Activated naive CD4-positive, alpha-beta T cell treated with anti-CD3 and anti-CD28 coated beads, Interleukin-2, amount 50 U/mL, for 72 hours (primary cell): ENCODE measurements at regions not wholly inside any gene's neighbourhood (a gene's known extent, or its start where the extent isn't known, plus 50 kb on each side); places are given as distances from the start of the nearest gene placed in this dataset.
A peak's percentile ranks its signal among the peaks of the same experiment; 100 is the strongest.

ENCODE experiments used
- ATAC-seq, 2 donors: fragments of 150-1000 bp; cut with Tn5 transposase; 2 replicates each; pipeline ENCODE4 v1.10.0; 2021; ENCODE audit warnings: mild to moderate bottlenecking in 2 of 2, moderate library complexity in 2 of 2
- DNase-seq, 2 donors: peaks; one replicate each; pipeline ENCODE4 v3.0.0; 2021 to 2022; ENCODE audit warnings: low spot score in 2 of 2
- H3K27ac Mint-ChIP-seq, 2 donors: one replicate each; pipeline ENCODE4 v1.8.0; 2022; ENCODE audit warnings: mild to moderate bottlenecking in 2 of 2, mixed read lengths in 2 of 2
- H3K36me3 Mint-ChIP-seq, 2 donors: one replicate each; pipeline ENCODE4 v1.8.0; 2022; ENCODE audit warnings: mixed read lengths in 2 of 2
- H3K9me3 Mint-ChIP-seq, 2 donors: one replicate each; pipeline ENCODE4 v1.8.0; 2022; ENCODE audit warnings: mixed read lengths in 2 of 2

DNA sequence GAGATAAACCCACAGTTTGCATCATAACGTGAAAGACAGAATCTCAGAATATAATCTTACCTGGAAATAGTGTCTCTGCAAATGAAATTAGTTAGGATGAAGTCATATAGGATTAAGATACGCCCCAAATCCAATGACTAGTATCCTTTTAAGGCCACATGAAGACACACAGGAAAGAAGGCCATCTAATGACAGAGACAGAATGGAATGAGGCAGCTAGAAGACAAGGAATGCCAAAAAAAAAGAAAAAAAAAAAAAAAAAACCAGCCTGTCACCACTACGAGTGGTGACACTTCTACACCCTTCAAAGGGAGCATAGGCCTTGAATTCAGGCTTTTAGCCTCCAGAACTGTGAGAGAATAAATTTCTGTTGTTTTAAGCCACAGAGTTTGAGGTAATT lies 82.9 kb downstream of the HYCC1 start:
- ATAC-seq: no peak
- Mint-ChIP-seq H3K36me3 (peaks cover 0 to 6% of the 10 kb centered on the region in 2 donors), H3K27ac (no peak overlapping the region), H3K9me3 (no peaks in the 10 kb centered on the region)
- no peak for DNase-seq

DNA sequence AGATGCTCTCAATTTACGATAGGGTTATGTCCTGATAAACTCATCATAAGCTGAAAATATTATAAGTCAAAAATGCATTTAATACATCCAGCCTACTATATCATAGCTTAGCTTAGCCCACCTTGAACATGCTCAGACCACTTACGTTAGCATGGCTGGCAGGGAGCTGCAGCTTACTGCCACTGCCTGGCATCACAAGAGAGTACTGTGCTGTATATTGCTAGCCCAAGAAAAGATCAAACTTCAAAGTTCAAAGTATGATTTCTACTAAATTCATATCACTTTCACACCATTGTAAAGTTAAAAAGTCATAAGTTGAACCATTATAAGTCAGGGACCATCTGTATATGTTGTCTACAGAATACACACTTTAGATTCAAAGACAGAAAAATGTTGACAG lies 91.6 kb downstream of the HYCC1 start:
- no peak for ATAC-seq
- peaks cover 8 to 9% of the 10 kb centered on the region in 2 donors for H3K36me3 Mint-ChIP-seq

DNA sequence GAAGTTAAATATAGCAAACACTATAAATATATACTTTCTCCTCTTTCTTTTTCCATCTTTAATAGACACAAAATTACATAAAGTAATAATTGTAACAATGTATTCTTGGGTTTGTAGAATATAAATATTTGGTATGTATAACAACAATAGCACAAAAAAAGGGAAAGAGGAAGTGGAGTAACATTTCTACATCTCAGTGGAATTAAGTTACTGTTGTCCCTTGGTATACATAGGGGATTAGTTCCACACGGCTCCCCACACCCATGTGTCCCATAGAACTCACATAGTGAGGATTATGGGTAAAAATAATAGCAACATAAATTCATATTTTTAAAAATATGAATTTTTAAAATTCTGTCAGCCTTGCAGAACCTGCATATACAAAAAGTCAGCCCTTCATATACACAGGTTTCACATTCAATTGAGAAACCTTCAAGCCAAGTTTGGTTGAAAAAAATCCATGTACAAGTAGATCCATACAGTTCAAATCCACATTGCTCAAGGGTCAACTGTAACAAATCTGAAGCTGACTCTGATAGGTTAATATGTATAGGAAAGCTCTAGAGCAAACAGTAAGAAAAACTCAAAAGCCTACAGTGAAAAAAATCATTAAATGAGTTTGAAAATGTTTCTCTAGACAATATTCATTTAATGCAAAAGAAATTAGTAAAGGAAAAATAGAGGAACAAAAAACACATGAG lies 92.4 kb downstream of the HYCC1 start:
- H3K36me3 Mint-ChIP-seq: peaks cover 8 to 9% of the 10 kb centered on the region in 2 donors
- DNase-seq (no peak), ATAC-seq (no peak)
- H3K27ac Mint-ChIP-seq: no peak overlapping the region
- H3K9me3 Mint-ChIP-seq: peaks cover 5 to 18% of the 10 kb centered on the region in 2 donors

More for the DNA sequence above, 91.6 kb downstream of the HYCC1 start:
- Mint-ChIP-seq H3K27ac (no peak overlapping the region), H3K9me3 (peaks cover 5 to 18% of the 10 kb centered on the region in 2 donors)
- no peak for DNase-seq

DNA sequence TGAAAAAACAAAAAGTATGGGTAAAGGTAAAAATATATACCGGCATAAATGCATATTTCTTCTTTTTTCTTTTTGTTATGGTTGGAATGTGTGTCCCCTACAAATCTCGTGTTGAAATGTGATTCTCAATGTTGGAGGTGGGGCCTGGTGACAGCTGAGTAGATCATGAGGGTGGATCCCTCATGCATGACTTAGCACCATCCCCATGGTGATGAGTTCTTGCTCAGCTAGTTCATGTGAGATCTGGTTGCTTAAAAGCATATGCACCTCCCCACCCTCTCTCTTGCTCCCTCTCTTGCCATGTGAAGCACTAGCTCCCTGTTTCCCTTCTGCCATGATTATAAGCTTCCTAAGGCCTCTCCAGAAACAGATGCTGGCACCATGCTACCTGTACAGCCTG lies 93.3 kb downstream of the HYCC1 start:
- Mint-ChIP-seq H3K27ac (no peak overlapping the region), H3K9me3 (peaks cover 5 to 18% of the 10 kb centered on the region in 2 donors), H3K36me3 (peaks cover 8 to 9% of the 10 kb centered on the region in 2 donors)
- ATAC-seq (no peak), DNase-seq (no peak)

DNA sequence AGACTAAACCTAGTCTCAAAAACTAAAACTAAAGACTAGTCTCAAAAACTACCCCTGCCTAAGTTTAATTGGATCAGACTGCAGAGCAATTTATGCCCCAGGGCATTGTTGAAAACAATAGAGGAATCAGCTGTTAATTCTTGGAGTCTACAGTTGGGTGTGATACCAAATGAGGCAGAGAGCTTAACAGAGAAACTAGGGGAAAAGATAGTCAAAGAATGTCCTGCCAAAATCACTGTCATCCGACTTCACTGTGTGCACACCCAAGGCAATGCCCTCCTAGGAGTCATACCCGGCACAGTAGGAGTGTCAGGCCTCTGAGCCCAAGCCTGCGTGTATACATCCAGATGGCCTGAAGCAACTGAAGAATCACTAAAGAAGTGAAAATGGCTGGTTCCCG lies 90.5 kb upstream of the TOMM7 start:
- no peak overlapping the region for H3K27ac Mint-ChIP-seq
- H3K9me3 Mint-ChIP-seq: peaks cover 10 to 19% of the 10 kb centered on the region in 2 donors
- peaks cover 15 to 20% of the 10 kb centered on the region in 2 donors for H3K36me3 Mint-ChIP-seq
- no peak for ATAC-seq
- DNase-seq: no peak

DNA sequence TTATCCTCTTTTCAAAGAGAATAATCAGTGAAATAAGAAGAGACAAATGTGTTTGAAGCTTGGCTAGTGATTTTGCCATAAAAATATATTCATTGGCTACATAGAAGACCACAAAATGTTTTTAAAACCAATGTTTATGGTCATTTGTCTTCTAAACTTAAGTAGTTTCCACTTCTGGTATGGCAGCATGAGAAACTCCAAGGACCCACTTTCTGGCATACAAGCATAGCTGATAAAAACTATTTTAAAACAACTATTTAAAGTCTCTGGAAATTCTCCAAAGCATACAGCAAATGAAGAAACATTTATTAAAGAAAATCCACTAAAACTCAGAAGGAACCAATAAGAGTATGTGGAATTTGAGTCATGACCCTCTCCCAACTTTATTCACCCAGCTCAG lies 89.2 kb upstream of the TOMM7 start:
- Mint-ChIP-seq H3K9me3 (peaks cover 10 to 19% of the 10 kb centered on the region in 2 donors), H3K27ac (no peak overlapping the region), H3K36me3 (peaks cover 15 to 20% of the 10 kb centered on the region in 2 donors)
- ATAC-seq (no peak), DNase-seq (no peak)

DNA sequence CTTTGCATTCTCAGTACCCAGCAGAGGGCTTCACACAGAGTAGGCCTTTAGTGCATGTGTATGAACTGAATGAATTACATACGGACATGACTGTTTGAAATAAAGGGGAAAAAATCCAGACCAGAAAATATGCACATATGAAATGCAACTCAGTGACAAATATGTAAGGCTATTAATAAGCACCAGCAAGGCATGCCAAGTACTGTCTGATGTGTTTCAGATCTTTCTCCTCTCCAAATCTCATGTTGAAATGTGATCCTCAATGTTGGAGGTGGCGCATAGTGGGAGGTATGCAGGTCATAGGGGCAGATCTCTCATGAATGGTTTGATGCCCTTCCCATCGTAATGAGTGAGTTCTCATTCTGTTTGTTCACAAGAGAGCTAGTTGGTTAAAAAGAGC lies 87.3 kb upstream of the TOMM7 start:
- Mint-ChIP-seq H3K27ac (no peak overlapping the region), H3K9me3 (peaks cover 7 to 17% of the 10 kb centered on the region in 2 donors), H3K36me3 (peaks cover 11 to 16% of the 10 kb centered on the region in 2 donors)
- DNase-seq: no peak
- ATAC-seq: no peak

DNA sequence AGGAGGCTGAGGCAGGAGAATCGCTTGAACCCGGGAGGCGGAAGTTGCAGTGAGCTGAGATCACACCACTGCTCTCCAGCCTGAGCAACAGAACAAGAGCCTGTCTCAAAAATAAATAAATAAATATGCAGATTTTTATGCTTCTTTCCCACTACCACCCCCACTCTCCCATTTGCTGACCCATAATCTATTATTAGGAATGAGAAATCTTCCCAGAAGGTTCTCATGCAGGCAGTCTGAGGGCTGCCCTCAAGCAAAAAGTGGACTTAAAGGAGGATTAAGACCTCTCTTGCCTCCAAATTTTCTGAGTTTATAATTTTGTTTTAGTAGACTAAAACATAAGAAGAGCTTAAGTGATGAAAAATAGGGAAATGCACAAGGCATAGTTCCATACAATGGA lies 85.2 kb upstream of the TOMM7 start:
- Mint-ChIP-seq H3K36me3 (no peaks in the 10 kb centered on the region), H3K27ac (no peak overlapping the region), H3K9me3 (peaks cover 0 to 4% of the 10 kb centered on the region in 2 donors)
- DNase-seq (no peak), ATAC-seq (no peak)

DNA sequence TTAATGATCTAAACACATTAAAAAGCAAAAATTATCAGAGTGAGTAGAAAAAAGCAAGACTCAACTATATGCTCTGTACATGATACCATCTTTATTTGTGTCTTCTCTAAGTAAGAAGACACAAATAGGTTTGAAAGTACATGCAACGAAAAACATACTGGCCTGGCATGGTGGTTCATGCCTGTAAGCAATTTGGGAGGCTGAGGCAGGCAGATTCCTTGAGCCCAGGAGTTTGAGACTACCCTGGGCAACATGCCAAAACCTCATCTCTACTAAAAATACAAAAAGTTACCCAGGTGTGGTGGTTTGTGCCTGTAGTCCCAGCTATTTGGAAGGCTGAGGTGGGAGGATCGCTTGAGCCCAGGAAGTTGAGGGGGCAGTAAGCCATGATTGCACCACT lies 78.1 kb upstream of the TOMM7 start:
- H3K9me3 Mint-ChIP-seq: peaks cover 0 to 4% of the 10 kb centered on the region in 2 donors
- H3K36me3 Mint-ChIP-seq: no peaks in the 10 kb centered on the region
- no peak for DNase-seq
- no peak overlapping the region for H3K27ac Mint-ChIP-seq
- no peak for ATAC-seq

DNA sequence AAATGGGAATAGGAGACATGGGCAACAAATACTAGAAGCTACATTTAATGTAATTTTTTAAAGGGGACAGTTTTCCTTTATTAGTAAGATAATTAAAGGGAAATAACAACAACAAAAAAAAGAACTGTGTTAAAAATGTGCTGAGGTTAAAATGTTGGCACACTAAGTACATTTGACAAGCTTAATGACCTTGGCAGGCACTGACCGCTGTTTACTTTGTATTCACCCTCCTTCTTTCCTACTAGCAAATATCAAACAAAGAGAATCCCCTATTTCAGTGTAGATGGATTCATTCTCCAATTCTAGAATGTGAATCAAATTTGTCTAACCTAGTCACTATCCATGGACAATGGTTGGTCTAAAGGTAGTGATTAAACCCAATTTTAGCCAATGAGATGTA lies 77.5 kb upstream of the TOMM7 start:
- no peaks in the 10 kb centered on the region for H3K36me3 Mint-ChIP-seq
- DNase-seq: no peak
- no peak for ATAC-seq
- H3K27ac Mint-ChIP-seq: no peak overlapping the region
- H3K9me3 Mint-ChIP-seq: peaks cover 0 to 4% of the 10 kb centered on the region in 2 donors

DNA sequence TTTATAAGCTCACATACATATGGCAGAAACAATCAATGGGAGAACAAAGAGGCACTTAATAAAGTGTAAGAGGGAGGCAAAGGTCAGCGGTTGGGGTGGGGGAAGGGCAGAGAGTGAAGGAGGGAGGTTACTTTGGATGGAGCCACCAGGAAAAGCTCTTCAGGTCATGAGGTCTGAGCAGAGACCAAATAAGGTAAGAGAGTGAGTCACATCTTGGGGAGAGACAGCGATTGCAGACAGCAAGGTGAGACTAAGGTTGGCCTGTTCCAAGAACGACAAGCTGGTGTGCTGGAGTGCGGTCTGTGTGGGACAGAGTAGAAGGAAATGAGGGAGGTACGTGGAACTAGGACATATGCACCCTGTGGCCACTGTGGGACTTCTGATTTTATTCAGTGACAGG lies 74.3 kb upstream of the TOMM7 start:
- H3K36me3 Mint-ChIP-seq: no peaks in the 10 kb centered on the region
- ATAC-seq (peak in 1 of 2 donors; percentile 31), DNase-seq (no peak)
- H3K27ac Mint-ChIP-seq: no peak overlapping the region
- H3K9me3 Mint-ChIP-seq: peaks cover 0 to 8% of the 10 kb centered on the region in 2 donors

DNA sequence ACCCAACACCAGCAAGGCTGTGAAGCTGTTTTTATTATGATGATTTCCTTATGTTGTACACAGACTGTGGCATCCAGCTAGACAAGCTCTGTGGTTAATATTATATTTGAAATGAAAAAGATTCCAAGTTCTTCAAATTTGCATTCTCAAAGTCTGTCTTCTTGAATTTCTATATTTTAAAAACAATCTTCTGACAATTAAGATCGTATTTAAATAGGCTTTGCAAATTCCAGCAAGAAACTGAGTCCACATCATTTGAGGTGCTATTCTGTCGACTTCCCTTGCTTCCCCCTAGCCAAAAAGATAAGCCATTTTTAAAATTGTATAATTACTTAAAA lies 73.1 kb upstream of the TOMM7 start:
- no peaks in the 10 kb centered on the region for H3K36me3 Mint-ChIP-seq
- ATAC-seq (no peak), DNase-seq (no peak)
- H3K9me3 Mint-ChIP-seq: peaks cover 0 to 8% of the 10 kb centered on the region in 2 donors
- no peak overlapping the region for H3K27ac Mint-ChIP-seq

DNA sequence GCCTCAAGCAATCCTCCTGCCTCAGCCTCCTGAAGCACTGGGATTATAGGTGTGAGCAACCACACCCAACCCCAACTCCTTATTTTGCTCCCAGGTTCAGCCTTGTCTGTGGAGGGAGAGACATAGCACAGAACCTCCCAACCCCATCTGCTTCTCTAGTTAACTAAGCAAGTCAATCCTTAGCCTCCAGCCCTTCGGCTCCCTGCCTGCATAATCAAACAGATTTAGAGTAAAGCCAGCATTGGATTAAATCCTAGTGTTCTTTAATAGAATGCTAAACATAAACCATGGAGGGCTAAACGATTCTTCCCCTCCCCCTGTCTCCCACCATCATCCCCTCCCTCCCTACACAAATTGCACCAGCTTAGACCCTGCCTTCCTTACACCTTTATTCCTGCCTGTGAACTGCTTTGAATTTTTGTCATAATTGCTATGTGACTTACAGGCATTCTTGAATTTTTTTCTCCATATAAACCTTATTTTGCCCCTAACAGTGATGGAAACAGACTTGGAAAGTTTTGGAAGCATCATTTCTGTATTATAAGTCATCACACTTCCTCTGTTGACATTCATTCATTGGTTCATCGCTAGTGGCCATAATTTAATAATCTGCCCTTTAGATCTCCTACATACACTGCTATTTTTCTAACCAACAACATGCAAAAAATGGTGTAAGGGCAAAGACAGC lies 72.6 kb upstream of the TOMM7 start:
- ATAC-seq (no peak), DNase-seq (no peak)
- Mint-ChIP-seq H3K9me3 (peaks cover 0 to 8% of the 10 kb centered on the region in 2 donors), H3K27ac (no peak overlapping the region), H3K36me3 (no peaks in the 10 kb centered on the region)

DNA sequence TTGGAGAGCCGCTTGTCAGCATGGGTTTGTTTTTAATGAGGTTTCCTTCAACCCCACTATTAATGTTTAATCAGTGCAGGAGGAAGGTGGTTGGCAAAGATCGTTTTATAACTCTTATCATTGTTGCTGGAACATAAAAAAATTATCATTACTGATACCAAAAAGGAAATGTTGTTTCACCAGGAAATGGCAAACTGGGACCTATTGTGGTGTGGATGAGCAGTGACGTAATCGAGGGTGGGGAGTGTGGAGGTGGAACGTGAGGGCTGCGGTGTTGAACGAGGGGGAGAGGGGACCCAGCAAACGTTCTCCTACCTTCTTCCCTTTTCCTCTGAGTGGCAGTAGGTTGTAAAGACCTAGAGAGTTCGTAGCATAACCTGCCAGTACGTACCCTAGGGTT lies 71.9 kb upstream of the TOMM7 start:
- no peak for ATAC-seq
- no peak for DNase-seq
- no peak overlapping the region for H3K27ac Mint-ChIP-seq
- H3K36me3 Mint-ChIP-seq: no peaks in the 10 kb centered on the region
- peaks cover 0 to 8% of the 10 kb centered on the region in 2 donors for H3K9me3 Mint-ChIP-seq

DNA sequence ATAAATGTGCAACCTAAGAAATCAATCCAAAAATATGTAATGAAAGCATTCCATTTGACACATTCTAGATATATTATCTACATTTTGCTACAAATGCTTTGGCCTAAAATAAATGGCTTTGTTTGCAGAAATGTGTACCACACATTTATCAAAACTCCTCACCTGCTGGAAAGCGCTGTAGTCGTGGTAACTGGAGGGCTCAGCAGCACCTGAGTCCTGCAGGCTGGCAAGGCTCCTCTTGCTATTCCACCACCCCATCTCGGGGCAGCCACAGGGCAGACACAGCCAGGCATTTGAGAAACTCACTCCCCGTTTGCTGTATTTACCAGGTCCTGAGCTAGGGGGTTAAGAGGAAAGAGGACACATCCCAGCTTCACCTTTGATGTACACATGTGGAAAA lies 68.1 kb upstream of the TOMM7 start:
- no peaks in the 10 kb centered on the region for H3K36me3 Mint-ChIP-seq
- no peak for ATAC-seq
- no peak for DNase-seq
- H3K27ac Mint-ChIP-seq: no peak overlapping the region
- peaks cover 0 to 8% of the 10 kb centered on the region in 2 donors for H3K9me3 Mint-ChIP-seq

DNA sequence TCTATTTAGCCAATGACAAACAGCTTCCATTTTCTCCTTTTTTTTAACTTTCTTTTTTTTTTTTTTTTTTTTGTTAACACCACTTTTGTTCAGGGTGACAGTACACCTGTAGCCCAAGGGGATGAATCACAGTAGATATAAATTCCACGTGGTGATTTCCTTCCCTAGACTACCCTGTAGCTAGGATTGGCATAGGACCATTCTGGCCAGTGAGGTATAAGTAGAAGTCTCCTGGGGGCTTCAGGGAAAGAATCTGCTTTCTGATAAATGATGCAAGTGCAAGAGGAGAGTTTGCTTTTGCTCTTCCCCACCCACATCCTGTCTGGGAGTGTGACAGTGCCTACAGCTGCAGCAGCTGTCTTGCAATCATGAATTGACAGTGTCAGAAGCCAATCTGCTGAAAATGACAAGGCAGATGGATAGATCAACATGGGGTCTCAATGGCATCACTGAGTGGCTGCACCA lies 63.2 kb upstream of the TOMM7 start:
- Mint-ChIP-seq H3K36me3 (peaks cover 5 to 17% of the 10 kb centered on the region in 2 donors), H3K27ac (peak overlapping the region; percentile 88 to 99), H3K9me3 (peaks cover 16 to 21% of the 10 kb centered on the region in 2 donors)
- DNase-seq (peak; percentile 63 to 64), ATAC-seq (peak; percentile 84 to 91)

DNA sequence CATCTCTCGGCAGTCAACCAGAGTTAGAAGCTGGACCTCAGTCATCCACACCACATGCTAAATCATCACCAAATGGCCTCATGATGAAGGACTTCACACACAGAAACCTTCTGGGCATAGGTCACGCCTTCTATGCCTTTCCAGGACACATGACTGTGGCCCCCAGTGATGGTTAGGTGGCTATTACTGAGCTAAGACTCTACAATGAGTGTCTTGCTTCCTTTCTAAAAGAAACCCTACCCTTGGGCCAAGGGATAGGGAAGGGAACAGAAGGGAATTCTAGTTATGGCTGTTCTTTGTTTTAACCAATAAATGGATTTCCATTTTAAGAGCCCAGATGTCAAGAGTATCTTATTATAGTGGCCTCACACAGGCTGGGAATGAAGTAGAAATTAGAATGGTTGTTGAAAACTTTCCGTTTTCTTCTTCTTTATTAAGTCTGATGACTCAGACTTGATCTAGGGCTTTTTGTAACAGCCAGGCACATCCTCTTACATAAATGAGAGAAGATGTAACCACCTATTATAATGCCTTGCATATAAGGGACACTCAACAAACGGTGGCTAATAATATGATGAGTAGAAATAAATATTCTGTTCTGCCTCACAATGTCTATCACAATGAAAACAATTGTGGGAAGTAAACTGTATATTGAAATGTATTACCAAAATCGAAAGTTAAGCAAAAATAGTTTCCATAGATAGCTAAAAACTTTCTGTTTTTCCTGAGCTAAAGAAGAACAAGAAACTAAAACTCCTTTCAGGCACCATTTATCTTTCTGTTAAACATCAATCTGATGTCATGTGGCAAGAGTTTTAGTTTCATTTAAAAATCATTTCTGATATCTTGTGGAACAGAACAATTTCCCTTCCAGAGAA lies 62.5 kb upstream of the TOMM7 start:
- H3K36me3 Mint-ChIP-seq: peaks cover 5 to 17% of the 10 kb centered on the region in 2 donors
- DNase-seq: no peak

More for the DNA sequence above, 62.5 kb upstream of the TOMM7 start:
- Mint-ChIP-seq H3K27ac (peak overlapping the region; percentile 88 to 99), H3K9me3 (peaks cover 16 to 21% of the 10 kb centered on the region in 2 donors)
- ATAC-seq: peak; percentile 48 to 65
